Neural cell (in vitro differentiated cells): ENCODE measurements at regions not wholly inside any gene's neighbourhood (a gene's known extent, or its start where the extent isn't known, plus 50 kb on each side); places are given as distances from the start of the nearest gene placed in this dataset.

Source experiments
- H2AFZ ChIP-seq: fragments of 200-600, 300-800 bp; sonication (generic), shearing (Covaris generic); 2 replicates; pipeline ENCODE4 v1.6.0; 2014; ENCODE audit warnings: low read depth, mild to moderate bottlenecking, antibody characterized with exemption, low read length, moderate library complexity
- H3F3A ChIP-seq: fragments of 200-600 bp; shearing (Covaris generic); 2 replicates; pipeline ENCODE4 v1.6.1; 2016; ENCODE audit warnings: mild to moderate bottlenecking, moderate library complexity, mixed read lengths, antibody characterized with exemption, low read length; ENCODE audit not compliant: insufficient read depth, poor library complexity, severe bottlenecking
- H3K27ac ChIP-seq: fragments of 200-600, 300-800 bp; sonication (generic), shearing (Covaris generic); 2 replicates; pipeline ENCODE4 v1.5.1; 2014; ENCODE audit warnings: mild to moderate bottlenecking, low read length, moderate library complexity
- H3K27me3 ChIP-seq: fragments of 300-800, 200-600 bp; sonication (generic), shearing (Covaris generic); 2 replicates; pipeline ENCODE4 v1.6.0; 2014; ENCODE audit warnings: mild to moderate bottlenecking, low read depth, low read length, moderate library complexity; ENCODE audit not compliant: insufficient read depth
- H3K36me3 ChIP-seq: fragments of 300-800, 200-600 bp; sonication (generic), shearing (Covaris generic); 2 replicates; pipeline ENCODE4 v1.5.1; 2014; ENCODE audit warnings: mild to moderate bottlenecking, antibody characterized with exemption, low read length, moderate library complexity; ENCODE audit not compliant: insufficient read depth
- H3K4me2 ChIP-seq: fragments of 300-800, 200-600 bp; sonication (generic), shearing (Covaris generic); 2 replicates; pipeline ENCODE4 v1.6.0; 2014; ENCODE audit warnings: mild to moderate bottlenecking, low read length
- H3K4me3 ChIP-seq: fragments of 300-800, 200-600 bp; sonication (generic), shearing (Covaris generic); 2 replicates; pipeline ENCODE4 v1.5.1; 2014; ENCODE audit warnings: mild to moderate bottlenecking, low read length, moderate library complexity
- H3K79me2 ChIP-seq: fragments of 200-600 bp; shearing (Covaris generic); replicated peaks from 2 replicates; pipeline ENCODE4 v1.6.0; 2014; ENCODE audit warnings: mild to moderate bottlenecking, low read length, moderate library complexity; ENCODE audit not compliant: insufficient read depth
- H3K9ac ChIP-seq: fragments of 300-800, 200-600 bp; sonication (generic), shearing (Covaris generic); 2 replicates; pipeline ENCODE4 v1.6.1; 2016; ENCODE audit warnings: mild to moderate bottlenecking, low read length, mixed read lengths
- H3K9me2 ChIP-seq: fragments of 200-600 bp; shearing (Covaris generic); 2 replicates; pipeline ENCODE4 v1.6.1; 2016; ENCODE audit warnings: mild to moderate bottlenecking, low read length, mixed read lengths; ENCODE audit not compliant: insufficient read depth
- H3K9me3 ChIP-seq: fragments of 200-600, 300-800 bp; sonication (generic), shearing (Covaris generic); 2 replicates; pipeline ENCODE4 v1.6.1; 2016; ENCODE audit warnings: mild to moderate bottlenecking, mixed run types, low read length, moderate library complexity, mixed read lengths
- H4K20me1 ChIP-seq: fragments of 200-600 bp; shearing (Covaris generic); 2 replicates; pipeline ENCODE4 v1.6.1; 2016; ENCODE audit warnings: mild to moderate bottlenecking, mixed run types; ENCODE audit not compliant: insufficient read depth
- EP300 ChIP-seq: fragments of 450-650 bp; conservative IDR thresholded peaks from 2 replicates; pipeline ENCODE4 v1.6.1; 2014; ENCODE audit warnings: antibody characterized with exemption, mild to moderate bottlenecking, moderate library complexity; ENCODE audit not compliant: poor library complexity, severe bottlenecking
- EZH2 ChIP-seq: fragments of 200-600, 300-800 bp; shearing (Covaris generic), sonication (generic); IDR thresholded peaks from 2 replicates; pipeline ENCODE4 v1.6.1; 2014; ENCODE audit warnings: antibody characterized with exemption, low read length, borderline replicate concordance, mild to moderate bottlenecking; ENCODE audit not compliant: insufficient read depth, poor library complexity, severe bottlenecking
- MXI1 ChIP-seq: fragments of 450-650 bp; conservative IDR thresholded peaks from 2 replicates; pipeline ENCODE4 v1.6.1; 2014; ENCODE audit warnings: antibody characterized with exemption, mild to moderate bottlenecking; ENCODE audit not compliant: poor library complexity, severe bottlenecking
- POLR2AphosphoS5 ChIP-seq: IDR thresholded peaks from 2 replicates; pipeline ENCODE4 v1.6.1; 2012
- RAD21 ChIP-seq: fragments of 450-650 bp; conservative IDR thresholded peaks from 2 replicates; pipeline ENCODE4 v1.6.1; 2014; ENCODE audit warnings: antibody characterized with exemption, mild to moderate bottlenecking, moderate library complexity
- SMC3 ChIP-seq: fragments of 450-650 bp; conservative IDR thresholded peaks from 2 replicates; pipeline ENCODE4 v1.6.1; 2014; ENCODE audit warnings: antibody characterized with exemption, mild to moderate bottlenecking, moderate library complexity; ENCODE audit not compliant: poor library complexity
- TAF1 ChIP-seq: IDR thresholded peaks from 2 replicates; pipeline ENCODE4 v1.6.1; 2012; ENCODE audit warnings: low read depth
- TF ChIP-seq, protein P1 (sequence below): IDR thresholded peaks from 2 replicates; pipeline ENCODE4 v1.6.1; 2012; ENCODE audit warnings: borderline replicate concordance
- TF ChIP-seq, protein P2 (sequence below): fragments of 450-650 bp; IDR thresholded peaks from 2 replicates; pipeline ENCODE4 v1.5.1; 2014; ENCODE audit warnings: antibody characterized with exemption, mild to moderate bottlenecking, moderate library complexity; ENCODE audit not compliant: poor library complexity, severe bottlenecking

DNA sequence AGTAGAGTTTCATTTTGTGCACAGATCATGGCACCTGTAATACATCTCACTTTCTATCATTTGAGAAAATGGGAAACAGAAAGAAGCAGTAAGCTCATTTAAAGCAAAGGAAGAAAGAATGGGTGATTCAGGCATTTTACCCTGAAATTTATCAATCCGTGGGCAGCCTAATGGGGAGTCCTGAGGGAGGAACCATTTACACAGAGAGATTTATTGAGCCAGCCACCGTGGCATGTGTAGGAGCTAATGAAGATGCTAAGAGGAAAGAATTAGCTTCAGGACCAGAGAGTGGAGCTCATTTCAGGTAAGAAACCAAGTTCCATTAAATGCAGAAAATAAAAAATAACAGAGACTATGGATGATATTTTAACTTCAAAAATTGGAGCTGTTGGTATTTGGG is 443.4 kb upstream of the COBL start:
- TF ChIP-seq RAD21 = no peak
- TF ChIP-seq SMC3 = no peak
- TF ChIP-seq, protein P1, sequence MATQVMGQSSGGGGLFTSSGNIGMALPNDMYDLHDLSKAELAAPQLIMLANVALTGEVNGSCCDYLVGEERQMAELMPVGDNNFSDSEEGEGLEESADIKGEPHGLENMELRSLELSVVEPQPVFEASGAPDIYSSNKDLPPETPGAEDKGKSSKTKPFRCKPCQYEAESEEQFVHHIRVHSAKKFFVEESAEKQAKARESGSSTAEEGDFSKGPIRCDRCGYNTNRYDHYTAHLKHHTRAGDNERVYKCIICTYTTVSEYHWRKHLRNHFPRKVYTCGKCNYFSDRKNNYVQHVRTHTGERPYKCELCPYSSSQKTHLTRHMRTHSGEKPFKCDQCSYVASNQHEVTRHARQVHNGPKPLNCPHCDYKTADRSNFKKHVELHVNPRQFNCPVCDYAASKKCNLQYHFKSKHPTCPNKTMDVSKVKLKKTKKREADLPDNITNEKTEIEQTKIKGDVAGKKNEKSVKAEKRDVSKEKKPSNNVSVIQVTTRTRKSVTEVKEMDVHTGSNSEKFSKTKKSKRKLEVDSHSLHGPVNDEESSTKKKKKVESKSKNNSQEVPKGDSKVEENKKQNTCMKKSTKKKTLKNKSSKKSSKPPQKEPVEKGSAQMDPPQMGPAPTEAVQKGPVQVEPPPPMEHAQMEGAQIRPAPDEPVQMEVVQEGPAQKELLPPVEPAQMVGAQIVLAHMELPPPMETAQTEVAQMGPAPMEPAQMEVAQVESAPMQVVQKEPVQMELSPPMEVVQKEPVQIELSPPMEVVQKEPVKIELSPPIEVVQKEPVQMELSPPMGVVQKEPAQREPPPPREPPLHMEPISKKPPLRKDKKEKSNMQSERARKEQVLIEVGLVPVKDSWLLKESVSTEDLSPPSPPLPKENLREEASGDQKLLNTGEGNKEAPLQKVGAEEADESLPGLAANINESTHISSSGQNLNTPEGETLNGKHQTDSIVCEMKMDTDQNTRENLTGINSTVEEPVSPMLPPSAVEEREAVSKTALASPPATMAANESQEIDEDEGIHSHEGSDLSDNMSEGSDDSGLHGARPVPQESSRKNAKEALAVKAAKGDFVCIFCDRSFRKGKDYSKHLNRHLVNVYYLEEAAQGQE = no peak
- TF ChIP-seq POLR2AphosphoS5 = no peak
- TF ChIP-seq EP300 = no peak
- no peak for TF ChIP-seq MXI1
- Histone ChIP-seq H4K20me1 (no peaks in the 10 kb centered on the region), H3K9ac (no peak overlapping the region), H3K4me3 (no peak overlapping the region), H3K79me2 (no peaks in the 10 kb centered on the region), H2AFZ (no peak overlapping the region), H3K4me2 (no peak overlapping the region), H3K27me3 (no peaks in the 10 kb centered on the region), H3K27ac (no peak overlapping the region), H3F3A (no peaks in the 10 kb centered on the region), H3K9me3 (no peaks in the 10 kb centered on the region), H3K9me2 (no peaks in the 10 kb centered on the region), H3K36me3 (no peaks in the 10 kb centered on the region)

DNA sequence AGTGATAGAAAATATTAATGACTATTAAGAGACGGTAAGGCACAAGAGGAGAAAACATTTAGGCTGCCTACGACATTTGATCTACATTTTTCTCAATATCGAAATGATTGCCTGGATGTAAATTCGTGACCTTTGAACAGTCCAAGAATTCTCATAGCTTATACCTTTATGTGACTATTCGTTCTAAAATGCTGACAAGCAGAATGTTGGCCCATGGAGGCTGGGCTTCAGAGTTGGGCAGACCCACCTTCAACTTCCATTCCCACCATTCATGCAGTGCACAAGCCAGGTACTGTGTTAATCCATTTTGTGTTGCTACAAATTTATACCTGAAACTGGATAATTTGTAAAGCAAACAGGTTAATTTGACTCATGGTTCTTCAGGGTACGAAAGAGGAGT is 441.4 kb upstream of the COBL start:
- H3K4me3 ChIP-seq = no peak overlapping the region
- no peaks in the 10 kb centered on the region for H3F3A ChIP-seq
- H3K9me3 ChIP-seq = no peaks in the 10 kb centered on the region
- H3K36me3 ChIP-seq = no peaks in the 10 kb centered on the region
- H3K9me2 ChIP-seq = no peaks in the 10 kb centered on the region
- no peak overlapping the region for H3K27ac ChIP-seq
- no peaks in the 10 kb centered on the region for H3K27me3 ChIP-seq
- no peak overlapping the region for H2AFZ ChIP-seq
- no peak overlapping the region for H3K4me2 ChIP-seq
- H3K9ac ChIP-seq = no peak overlapping the region
- no peaks in the 10 kb centered on the region for H4K20me1 ChIP-seq
- H3K79me2 ChIP-seq = no peaks in the 10 kb centered on the region
- TF ChIP-seq, protein P1 = no peak
- TF ChIP-seq POLR2AphosphoS5 (no peak), SMC3 (no peak), TAF1 (no peak), EP300 (no peak), EZH2 (no peak), MXI1 (no peak), RAD21 (no peak)
- TF ChIP-seq, protein P2, sequence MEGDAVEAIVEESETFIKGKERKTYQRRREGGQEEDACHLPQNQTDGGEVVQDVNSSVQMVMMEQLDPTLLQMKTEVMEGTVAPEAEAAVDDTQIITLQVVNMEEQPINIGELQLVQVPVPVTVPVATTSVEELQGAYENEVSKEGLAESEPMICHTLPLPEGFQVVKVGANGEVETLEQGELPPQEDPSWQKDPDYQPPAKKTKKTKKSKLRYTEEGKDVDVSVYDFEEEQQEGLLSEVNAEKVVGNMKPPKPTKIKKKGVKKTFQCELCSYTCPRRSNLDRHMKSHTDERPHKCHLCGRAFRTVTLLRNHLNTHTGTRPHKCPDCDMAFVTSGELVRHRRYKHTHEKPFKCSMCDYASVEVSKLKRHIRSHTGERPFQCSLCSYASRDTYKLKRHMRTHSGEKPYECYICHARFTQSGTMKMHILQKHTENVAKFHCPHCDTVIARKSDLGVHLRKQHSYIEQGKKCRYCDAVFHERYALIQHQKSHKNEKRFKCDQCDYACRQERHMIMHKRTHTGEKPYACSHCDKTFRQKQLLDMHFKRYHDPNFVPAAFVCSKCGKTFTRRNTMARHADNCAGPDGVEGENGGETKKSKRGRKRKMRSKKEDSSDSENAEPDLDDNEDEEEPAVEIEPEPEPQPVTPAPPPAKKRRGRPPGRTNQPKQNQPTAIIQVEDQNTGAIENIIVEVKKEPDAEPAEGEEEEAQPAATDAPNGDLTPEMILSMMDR = no peak
